Activated CD4-positive, CD25-positive, alpha-beta regulatory T cell treated with anti-CD3 and anti-CD28 coated beads, Interleukin-2, amount 50 U/mL, for 24 hours (primary cell): ENCODE measurements at regions not wholly inside any gene's neighbourhood (a gene's known extent, or its start where the extent isn't known, plus 50 kb on each side); places are given as distances from the start of the nearest gene placed in this dataset.

Source experiments
- ATAC-seq, 2 donors: fragments of 150-1000 bp; cut with Tn5 transposase; one replicate each; pipeline ENCODE4 v1.10.0; 2021; ENCODE audit warnings: mild to moderate bottlenecking in 1 of 2, moderate library complexity in 1 of 2

GRCh38 chr7:148472406-148472805, 118.2 kb upstream of the C7orf33 start:
- peak in 1 of 2 donors; percentile 13 for ATAC-seq

GRCh38 chr7:148473703-148474480, 116.7 kb upstream of the C7orf33 start:
- no peak for ATAC-seq

- no peak for ATAC-seq
Observed at GRCh38 chr7:148474481-148475025, 116.0 kb upstream of the C7orf33 start.

GRCh38 chr7:148478551-148478950, 112.0 kb upstream of the C7orf33 start:
- ATAC-seq: no peak

- ATAC-seq: no peak
Observed at GRCh38 chr7:148480479-148481146, 110.0 kb upstream of the C7orf33 start.

- ATAC-seq: no peak
Observed at GRCh38 chr7:148481147-148481526, 109.4 kb upstream of the C7orf33 start.

- ATAC-seq: no peak
Observed at GRCh38 chr7:148481971-148482626, 108.5 kb upstream of the C7orf33 start.

- no peak for ATAC-seq
Observed at GRCh38 chr7:148483515-148484308, 106.9 kb upstream of the C7orf33 start.

- no peak for ATAC-seq
Observed at GRCh38 chr7:148484486-148484885, 106.1 kb upstream of the C7orf33 start.

GRCh38 chr7:148485618-148486017, 104.9 kb upstream of the C7orf33 start:
- no peak for ATAC-seq

- no peak for ATAC-seq
Observed at GRCh38 chr7:148486937-148487336, 103.6 kb upstream of the C7orf33 start.

GRCh38 chr7:148487912-148488311, 102.7 kb upstream of the C7orf33 start:
- no peak for ATAC-seq

- no peak for ATAC-seq
Observed at GRCh38 chr7:148489678-148490077, 100.9 kb upstream of the C7orf33 start.

GRCh38 chr7:148492157-148492860, 98.3 kb upstream of the C7orf33 start:
- no peak for ATAC-seq

GRCh38 chr7:148495605-148496004, 95.0 kb upstream of the C7orf33 start:
- no peak for ATAC-seq

GRCh38 chr7:148500978-148501377, 89.6 kb upstream of the C7orf33 start:
- ATAC-seq: no peak

GRCh38 chr7:148503900-148504487, 86.6 kb upstream of the C7orf33 start:
- ATAC-seq: no peak

- no peak for ATAC-seq
Observed at GRCh38 chr7:148505645-148506375, 84.8 kb upstream of the C7orf33 start.

- peak; percentile 89 to 90 for ATAC-seq
Observed at GRCh38 chr7:148507064-148507573, 83.4 kb upstream of the C7orf33 start.

- ATAC-seq: peak; percentile 62 to 64
Observed at GRCh38 chr7:148507787-148508186, 82.8 kb upstream of the C7orf33 start.

GRCh38 chr7:148514236-148514635, 76.3 kb upstream of the C7orf33 start:
- ATAC-seq: no peak
